ENCODE measurements at regions not wholly inside any gene's neighbourhood (a gene's known extent, or its start where the extent isn't known, plus 50 kb on each side); places are given as distances from the start of the nearest gene placed in this dataset.

- H3K27me3 ChIP-seq (ENCODE audit: insufficient read depth, low read length) = no peaks in the 10 kb centered on the region
- no peaks in the 10 kb centered on the region for H3K4me1 ChIP-seq (ENCODE audit: insufficient read depth, low read length)
- no peaks in the 10 kb centered on the region for H3K9me3 ChIP-seq (ENCODE audit: low read depth, low read length)
- H3K4me3 ChIP-seq (ENCODE audit: low read length) = no peak overlapping the region
Observed at GRCh38 chr3:16658004-16658924, 53.0 kb upstream of the DAZL start.

- no peak overlapping the region for H3K4me3 ChIP-seq (ENCODE audit: low read length)
- no peaks in the 10 kb centered on the region for H3K9me3 ChIP-seq (ENCODE audit: low read depth, low read length)
- H3K4me1 ChIP-seq (ENCODE audit: insufficient read depth, low read length) = no peaks in the 10 kb centered on the region
- no peaks in the 10 kb centered on the region for H3K27me3 ChIP-seq (ENCODE audit: insufficient read depth, low read length)
Observed at GRCh38 chr3:16658925-16659793, 53.9 kb upstream of the DAZL start.

- no peaks in the 10 kb centered on the region for H3K4me1 ChIP-seq (ENCODE audit: insufficient read depth, low read length)
- H3K4me3 ChIP-seq (ENCODE audit: low read length) = no peak overlapping the region
- no peaks in the 10 kb centered on the region for H3K27me3 ChIP-seq (ENCODE audit: insufficient read depth, low read length)
- no peaks in the 10 kb centered on the region for H3K9me3 ChIP-seq (ENCODE audit: low read depth, low read length)
Observed at GRCh38 chr3:16663854-16664712, 58.9 kb upstream of the DAZL start.

GRCh38 chr3:16665282-16665741 is 60.1 kb upstream of the DAZL start:
- Histone ChIP-seq H3K4me1 (ENCODE audit: insufficient read depth, low read length) (no peaks in the 10 kb centered on the region), H3K9me3 (ENCODE audit: low read depth, low read length) (no peaks in the 10 kb centered on the region), H3K4me3 (ENCODE audit: low read length) (no peak overlapping the region), H3K27me3 (ENCODE audit: insufficient read depth, low read length) (no peaks in the 10 kb centered on the region)

GRCh38 chr3:16666206-16666605 is 61.0 kb upstream of the DAZL start:
- Histone ChIP-seq H3K27me3 (ENCODE audit: insufficient read depth, low read length) (no peaks in the 10 kb centered on the region), H3K4me3 (ENCODE audit: low read length) (no peak overlapping the region), H3K4me1 (ENCODE audit: insufficient read depth, low read length) (no peaks in the 10 kb centered on the region), H3K9me3 (ENCODE audit: low read depth, low read length) (no peaks in the 10 kb centered on the region)

GRCh38 chr3:16667633-16668032 is 62.4 kb upstream of the DAZL start:
- no peaks in the 10 kb centered on the region for H3K4me1 ChIP-seq (ENCODE audit: insufficient read depth, low read length)
- no peak overlapping the region for H3K4me3 ChIP-seq (ENCODE audit: low read length)
- no peaks in the 10 kb centered on the region for H3K9me3 ChIP-seq (ENCODE audit: low read depth, low read length)
- no peaks in the 10 kb centered on the region for H3K27me3 ChIP-seq (ENCODE audit: insufficient read depth, low read length)

- Histone ChIP-seq H3K4me3 (ENCODE audit: low read length) (no peak overlapping the region), H3K27me3 (ENCODE audit: insufficient read depth, low read length) (no peaks in the 10 kb centered on the region), H3K9me3 (ENCODE audit: low read depth, low read length) (no peaks in the 10 kb centered on the region), H3K4me1 (ENCODE audit: insufficient read depth, low read length) (no peaks in the 10 kb centered on the region)
Observed at GRCh38 chr3:16668776-16669545, 63.7 kb upstream of the DAZL start.

GRCh38 chr3:16670191-16670590 is 65.0 kb upstream of the DAZL start:
- Histone ChIP-seq H3K4me1 (ENCODE audit: insufficient read depth, low read length) (no peaks in the 10 kb centered on the region), H3K27me3 (ENCODE audit: insufficient read depth, low read length) (no peaks in the 10 kb centered on the region), H3K9me3 (ENCODE audit: low read depth, low read length) (peaks cover 4% of the 10 kb centered on the region), H3K4me3 (ENCODE audit: low read length) (no peak overlapping the region)

GRCh38 chr3:16671690-16672089 is 66.5 kb upstream of the DAZL start:
- Histone ChIP-seq H3K9me3 (ENCODE audit: low read depth, low read length) (peaks cover 14% of the 10 kb centered on the region), H3K4me1 (ENCODE audit: insufficient read depth, low read length) (no peaks in the 10 kb centered on the region), H3K27me3 (ENCODE audit: insufficient read depth, low read length) (no peaks in the 10 kb centered on the region), H3K4me3 (ENCODE audit: low read length) (no peak overlapping the region)

- H3K4me3 ChIP-seq (ENCODE audit: low read length) = no peak overlapping the region
- H3K27me3 ChIP-seq (ENCODE audit: insufficient read depth, low read length) = no peaks in the 10 kb centered on the region
- H3K4me1 ChIP-seq (ENCODE audit: insufficient read depth, low read length) = no peaks in the 10 kb centered on the region
- peaks cover 14% of the 10 kb centered on the region for H3K9me3 ChIP-seq (ENCODE audit: low read depth, low read length)
Observed at GRCh38 chr3:16673530-16673929, 68.3 kb upstream of the DAZL start.

GRCh38 chr3:16675805-16676204 is 70.6 kb upstream of the DAZL start:
- H3K27me3 ChIP-seq (ENCODE audit: insufficient read depth, low read length) = no peaks in the 10 kb centered on the region
- no peaks in the 10 kb centered on the region for H3K4me1 ChIP-seq (ENCODE audit: insufficient read depth, low read length)
- no peak overlapping the region for H3K4me3 ChIP-seq (ENCODE audit: low read length)
- H3K9me3 ChIP-seq (ENCODE audit: low read depth, low read length) = peaks cover 14% of the 10 kb centered on the region

GRCh38 chr3:16686679-16687078 is 81.5 kb upstream of the DAZL start:
- Histone ChIP-seq H3K27me3 (ENCODE audit: insufficient read depth, low read length) (no peaks in the 10 kb centered on the region), H3K4me1 (ENCODE audit: insufficient read depth, low read length) (no peaks in the 10 kb centered on the region), H3K9me3 (ENCODE audit: low read depth, low read length) (no peaks in the 10 kb centered on the region), H3K4me3 (ENCODE audit: low read length) (no peak overlapping the region)

- Histone ChIP-seq H3K4me3 (ENCODE audit: low read length) (no peak overlapping the region), H3K27me3 (ENCODE audit: insufficient read depth, low read length) (no peaks in the 10 kb centered on the region), H3K9me3 (ENCODE audit: low read depth, low read length) (no peaks in the 10 kb centered on the region), H3K4me1 (ENCODE audit: insufficient read depth, low read length) (no peaks in the 10 kb centered on the region)
Observed at GRCh38 chr3:16687221-16687620, 82.0 kb upstream of the DAZL start.

Measured in mononuclear cell (primary cell).